ENCODE measurements at regions not wholly inside any gene's neighbourhood (a gene's known extent, or its start where the extent isn't known, plus 50 kb on each side); places are given as distances from the start of the nearest gene placed in this dataset.
"Not testable (repeated sequence)": the region's sequence is repeated elsewhere in the genome, so short reads cannot be mapped to it uniquely, and the experiment has no call there.

DNA sequence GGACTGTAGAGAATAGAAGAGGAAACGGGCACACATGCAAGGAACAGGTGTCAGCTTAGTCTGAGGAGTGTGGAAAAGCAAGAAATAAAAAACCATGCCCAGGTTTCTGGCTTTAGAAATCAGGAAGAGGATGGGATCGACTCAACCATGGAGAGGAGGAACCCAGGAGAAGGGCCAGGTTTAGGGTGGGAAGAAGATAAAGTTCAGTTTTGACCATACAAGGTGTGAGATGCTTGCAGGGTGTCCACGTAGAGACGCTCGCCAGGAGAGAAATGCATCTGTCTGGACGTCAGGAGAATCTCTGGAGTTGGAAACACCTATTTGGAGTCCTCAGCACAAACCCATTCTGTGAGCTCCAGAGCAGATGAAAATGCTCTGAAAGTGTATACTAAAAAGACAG, 275.1 kb downstream of the CYRIA start:
- no peak for DNase-seq

DNA sequence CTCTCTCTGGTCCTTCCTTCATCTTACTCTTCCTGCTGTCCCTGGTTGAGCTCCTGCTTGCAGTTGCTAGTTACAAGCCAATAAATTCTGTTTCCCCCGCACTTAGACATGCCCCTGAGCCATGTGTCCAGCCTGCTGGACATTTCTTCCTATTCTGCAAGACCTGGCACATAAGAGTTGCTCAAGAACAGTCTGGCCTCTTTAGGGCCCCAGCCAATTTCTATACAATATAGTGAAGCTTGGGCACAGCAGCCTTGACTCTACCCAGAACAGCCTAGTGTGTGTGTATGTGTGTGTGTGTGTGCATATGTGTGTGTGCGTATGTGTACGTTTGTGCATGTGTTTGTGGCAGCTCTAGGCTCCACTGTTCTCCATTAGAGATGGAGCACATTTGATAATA, 276.0 kb downstream of the CYRIA start:
- no peak for DNase-seq

DNA sequence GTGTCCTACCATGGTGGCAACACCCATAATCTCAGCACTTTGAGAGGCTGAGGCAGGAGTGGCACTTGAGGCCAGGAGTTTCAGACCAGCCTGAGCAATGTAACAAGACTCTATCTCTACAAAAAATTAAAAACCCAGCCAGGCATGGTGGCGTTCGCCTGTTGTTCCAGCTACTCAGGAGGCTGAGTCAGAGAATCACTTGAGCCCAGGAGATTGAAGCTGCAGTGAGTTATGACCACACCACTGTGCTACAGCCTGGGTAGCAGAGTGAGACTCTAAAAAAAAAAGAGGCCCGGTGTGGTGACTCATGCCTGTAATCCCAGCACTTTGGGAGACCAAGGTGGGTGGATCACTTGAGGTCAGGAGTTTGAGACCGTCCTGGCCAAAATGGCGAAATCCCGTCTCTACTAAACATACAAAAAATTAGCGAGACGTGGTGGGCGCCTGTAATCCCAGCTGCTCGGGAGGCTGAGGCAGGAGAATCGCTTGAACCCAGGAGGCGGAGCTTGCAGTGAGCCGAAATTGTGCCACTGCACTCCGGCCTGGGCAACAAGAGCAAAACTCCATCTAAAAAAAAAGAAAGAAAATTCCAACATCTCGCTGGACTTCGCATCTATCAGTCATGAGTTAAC, 277.3 kb downstream of the CYRIA start:
- DNase-seq = not testable (repeated sequence)

DNA sequence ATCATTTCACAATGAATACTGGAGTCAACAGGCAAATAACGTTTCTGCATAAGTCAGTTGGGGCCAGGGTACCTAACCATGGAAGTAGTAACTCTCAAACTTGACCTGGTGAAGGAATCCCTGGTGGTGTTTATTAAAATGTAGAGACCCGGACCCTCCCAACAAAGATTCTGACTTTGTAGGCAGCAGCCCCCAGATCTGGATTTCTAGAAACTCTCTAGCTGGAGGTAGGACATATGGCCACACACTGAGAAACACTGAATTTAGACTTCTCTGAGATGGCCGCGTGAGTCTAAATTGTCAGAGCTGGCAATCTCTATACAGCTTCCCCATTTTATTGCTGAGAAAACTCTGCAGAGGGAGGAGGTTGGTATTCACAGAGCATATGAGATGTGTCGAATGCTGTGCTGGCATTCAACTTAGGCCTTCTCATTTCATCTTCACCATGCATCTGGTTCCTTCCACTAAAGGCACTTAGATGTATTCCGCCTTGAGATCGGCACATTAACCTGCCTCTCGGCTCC, 278.1 kb downstream of the CYRIA start:
- DNase-seq = no peak

DNA sequence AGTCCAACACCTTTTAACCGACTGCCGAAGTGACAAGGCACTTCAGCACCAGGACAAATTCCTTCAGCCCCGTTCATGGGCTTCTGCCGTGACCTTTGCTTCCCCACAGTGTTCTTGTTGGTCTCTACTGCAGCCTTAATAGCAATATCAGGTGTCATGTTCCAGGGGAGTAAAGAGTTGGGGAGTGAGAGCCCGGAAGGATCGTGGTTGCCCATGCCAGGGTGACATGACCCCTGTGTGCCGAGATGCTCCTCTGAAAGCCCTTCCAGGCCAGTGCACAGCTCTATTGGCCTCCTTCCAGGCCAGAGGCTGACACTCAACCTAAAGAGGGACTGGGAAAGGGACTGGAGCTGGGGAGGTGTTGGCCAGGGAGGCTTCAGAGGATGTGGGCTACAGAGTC, 279.2 kb downstream of the CYRIA start:
- DNase-seq = no peak

DNA sequence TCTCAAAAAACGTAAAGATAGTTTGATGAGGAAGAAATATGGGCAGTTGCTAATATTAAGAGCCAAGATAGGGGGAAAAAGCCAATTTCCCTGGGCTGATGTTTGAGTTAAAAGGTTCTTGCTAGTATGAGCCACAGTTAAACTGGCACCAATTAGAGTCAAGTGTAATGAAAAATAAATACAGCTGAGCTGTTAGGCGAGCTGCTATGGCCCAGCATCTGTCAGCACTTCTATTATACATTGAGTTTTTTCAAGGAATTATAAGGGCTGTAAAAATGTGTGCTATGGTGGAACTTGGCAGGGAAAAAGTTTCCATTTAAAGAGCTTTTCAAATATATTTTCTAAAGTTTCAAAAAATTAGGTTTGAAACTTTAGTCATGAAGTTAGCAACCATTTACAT, 279.6 kb downstream of the CYRIA start:
- no peak for DNase-seq

DNA sequence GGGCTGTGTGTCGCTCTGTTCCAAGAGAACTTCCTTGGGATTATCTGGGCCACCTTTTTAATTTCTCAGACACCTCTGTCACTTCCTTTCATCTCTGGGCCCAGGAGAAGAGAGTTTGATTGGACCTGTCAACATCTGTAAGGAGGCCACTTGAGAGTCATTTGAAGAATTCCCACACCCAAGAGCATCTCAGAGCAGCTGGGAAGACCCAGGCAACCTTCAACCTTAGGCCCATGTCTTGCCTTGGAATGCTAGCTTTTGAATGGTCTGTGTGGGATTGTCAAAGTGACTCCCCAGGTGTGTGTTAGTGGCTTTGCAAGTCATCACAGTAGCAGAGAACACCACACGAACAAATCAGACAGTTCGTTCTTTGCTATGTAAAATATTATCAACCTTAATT, 280.3 kb downstream of the CYRIA start:
- DNase-seq = no peak

DNA sequence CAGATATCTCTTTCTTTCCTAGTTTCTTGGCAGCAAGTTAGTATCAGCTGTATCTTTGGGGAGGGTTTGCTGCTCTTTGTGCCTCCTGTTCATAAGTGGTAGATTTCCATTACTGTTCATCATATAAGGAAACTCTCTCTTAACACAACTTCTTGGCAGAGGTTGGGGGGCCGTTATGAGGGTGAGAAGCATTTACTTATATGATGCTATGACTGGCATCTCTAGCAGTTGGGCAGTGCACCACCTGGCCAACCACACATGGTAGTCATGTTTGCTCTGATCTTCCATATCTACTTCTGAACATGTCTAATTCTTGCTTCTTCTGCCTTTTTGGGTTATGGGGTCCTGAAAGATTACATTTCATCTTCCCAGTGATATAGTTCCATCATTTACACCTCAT, 282.2 kb downstream of the CYRIA start:
- no peak for DNase-seq

DNA sequence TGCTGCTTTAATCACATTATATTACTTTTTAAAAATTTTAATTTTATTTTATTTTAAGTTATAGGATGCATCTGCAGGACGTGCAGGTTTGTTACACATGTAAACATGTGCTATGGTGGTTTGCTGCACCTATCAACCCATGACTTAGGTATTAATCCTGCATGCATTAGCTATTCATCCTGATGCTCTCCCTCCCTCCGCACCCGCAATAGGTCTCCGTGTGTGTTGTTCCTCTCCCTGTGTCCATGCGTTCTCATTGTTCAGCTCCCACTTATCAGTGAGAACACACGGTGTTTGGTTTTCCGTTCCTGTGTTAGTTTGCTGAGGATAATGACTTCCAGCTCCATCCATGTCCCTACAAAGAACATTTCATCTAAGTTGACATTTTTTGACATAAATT, 283.2 kb downstream of the CYRIA start:
- no peak for DNase-seq

DNA sequence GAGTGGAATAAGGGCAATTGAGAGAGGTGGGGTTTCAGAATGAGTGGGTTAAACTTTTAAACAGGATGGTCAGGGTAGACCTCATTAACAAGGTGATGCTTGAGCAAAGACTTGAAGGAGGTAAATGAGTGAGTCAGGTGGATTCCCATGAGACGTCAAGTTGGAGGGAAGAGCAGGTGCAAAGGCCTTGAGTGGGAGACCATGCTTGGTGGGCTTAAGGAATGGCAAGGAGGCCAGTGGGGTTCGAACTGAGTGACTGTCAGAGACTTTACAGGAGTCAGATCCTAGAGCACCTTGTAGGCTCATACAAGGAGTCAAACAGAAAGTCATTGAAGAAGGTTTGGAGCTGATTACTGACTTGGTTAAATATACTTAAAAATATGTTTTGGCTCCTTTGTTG, 284.1 kb downstream of the CYRIA start:
- no peak for DNase-seq

DNA sequence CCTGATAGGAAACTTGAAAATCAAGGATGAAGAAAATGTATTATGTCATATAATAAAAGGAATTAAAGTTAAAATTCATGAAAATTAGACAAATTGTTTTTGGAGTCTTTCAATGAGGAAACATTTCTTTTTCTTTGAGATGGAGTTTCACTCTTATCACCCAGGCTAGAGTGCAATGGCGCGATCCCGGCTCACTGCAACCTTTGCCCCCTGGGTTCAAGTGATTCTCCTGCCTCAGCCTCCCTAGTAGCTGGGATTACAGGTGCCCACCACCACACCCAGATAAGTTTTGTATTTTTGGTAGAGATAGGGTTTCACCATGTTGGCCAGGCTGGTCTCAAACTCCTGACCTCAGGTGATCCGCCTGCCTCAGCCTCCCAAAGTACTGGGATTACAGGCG, 285.7 kb downstream of the CYRIA start:
- DNase-seq = not testable (repeated sequence)

DNA sequence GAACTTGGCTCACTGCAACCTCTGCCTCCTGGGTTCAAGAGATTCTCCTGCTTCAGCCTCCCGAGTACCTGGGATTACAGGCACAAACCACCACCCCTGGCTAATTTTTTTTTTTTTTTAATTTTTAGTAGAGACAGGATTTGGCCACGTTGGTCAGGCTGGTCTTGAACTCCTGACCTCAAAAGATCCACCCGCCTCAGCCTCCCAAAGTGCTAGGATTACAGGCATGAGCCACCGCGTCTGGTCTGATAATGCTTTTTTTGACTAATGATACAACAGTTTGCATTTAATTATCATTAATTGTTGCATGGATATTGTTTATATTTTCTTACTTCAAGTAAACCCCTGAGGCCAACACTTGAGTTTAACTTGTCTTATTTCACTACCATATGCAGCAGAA, 286.6 kb downstream of the CYRIA start:
- not testable (repeated sequence) for DNase-seq

DNA sequence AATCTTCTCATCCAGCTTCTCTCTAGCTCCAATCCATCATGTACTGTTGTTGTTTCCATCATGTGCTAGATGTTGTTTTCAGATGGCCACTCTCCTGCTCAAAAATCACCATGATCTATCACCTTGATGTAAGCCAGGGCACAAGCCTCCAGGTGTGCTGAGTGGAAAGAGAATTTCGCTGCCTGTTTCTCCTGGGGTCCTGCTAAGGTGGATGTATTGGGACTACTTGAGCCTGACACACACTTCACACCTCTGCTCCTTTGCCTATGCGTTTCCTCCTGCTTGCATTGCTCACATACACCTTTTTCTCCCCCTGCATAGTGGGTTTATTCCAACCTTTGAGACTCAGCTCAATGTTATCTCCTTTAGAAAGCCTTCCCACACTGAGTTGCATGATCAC, 287.6 kb downstream of the CYRIA start:
- no peak for DNase-seq

DNA sequence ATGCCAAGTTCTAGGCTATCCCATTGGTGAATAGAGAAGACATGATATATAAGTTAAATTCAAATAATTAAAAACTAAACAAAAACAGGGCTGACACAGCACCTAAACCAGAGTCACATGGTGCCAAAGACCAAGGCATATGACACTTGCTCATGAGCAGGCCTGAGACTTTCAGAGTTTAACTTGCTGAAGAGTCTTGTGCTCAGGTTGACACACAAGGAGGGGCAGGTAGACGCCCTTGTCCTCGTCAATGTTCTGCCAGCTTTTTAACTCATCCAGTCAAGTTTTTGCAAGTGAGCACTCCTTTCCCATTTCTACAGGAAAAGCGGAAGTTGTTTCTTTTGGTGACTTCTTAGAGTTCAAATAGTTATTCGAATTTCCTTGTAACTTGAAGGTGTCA, 289.7 kb downstream of the CYRIA start:
- DNase-seq = no peak

DNA sequence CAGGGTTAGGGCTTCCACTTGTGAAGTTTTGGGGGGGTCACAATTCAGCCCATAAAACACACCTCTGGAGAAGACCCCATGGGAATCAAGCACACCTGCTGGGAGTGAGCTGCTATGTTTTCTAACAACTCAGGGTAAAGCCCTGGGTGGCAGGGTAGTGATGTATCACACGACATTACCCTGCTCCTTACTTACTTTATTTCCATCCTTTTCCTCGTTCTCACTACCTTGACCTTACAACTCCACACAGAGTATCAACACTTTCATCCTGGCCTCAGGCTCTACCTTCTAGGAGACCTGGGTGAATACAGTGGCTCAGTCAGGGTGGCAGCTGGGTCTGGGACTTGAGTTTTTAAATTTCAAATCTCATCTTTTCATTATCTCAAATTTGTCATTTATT, 290.3 kb downstream of the CYRIA start:
- DNase-seq = no peak

DNA sequence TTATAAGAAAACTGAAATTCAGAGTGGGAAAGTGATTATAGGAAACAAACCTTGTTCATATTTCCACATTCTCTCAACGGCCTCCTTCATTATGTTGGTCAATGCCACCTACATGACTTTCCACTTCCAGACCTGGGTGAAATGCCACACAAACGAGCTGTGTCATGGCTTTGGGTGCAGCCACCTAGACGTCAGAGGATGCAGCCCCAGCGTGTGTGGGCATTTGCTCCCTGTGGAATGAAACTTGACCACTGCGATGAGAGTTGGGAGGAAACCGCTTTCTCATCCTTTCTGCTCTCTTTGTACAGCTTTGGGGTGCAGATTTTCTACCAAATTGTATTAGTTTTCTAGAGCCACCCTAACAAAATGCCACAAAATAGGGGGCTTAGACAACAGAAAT, 291.0 kb downstream of the CYRIA start:
- no peak for DNase-seq

DNA sequence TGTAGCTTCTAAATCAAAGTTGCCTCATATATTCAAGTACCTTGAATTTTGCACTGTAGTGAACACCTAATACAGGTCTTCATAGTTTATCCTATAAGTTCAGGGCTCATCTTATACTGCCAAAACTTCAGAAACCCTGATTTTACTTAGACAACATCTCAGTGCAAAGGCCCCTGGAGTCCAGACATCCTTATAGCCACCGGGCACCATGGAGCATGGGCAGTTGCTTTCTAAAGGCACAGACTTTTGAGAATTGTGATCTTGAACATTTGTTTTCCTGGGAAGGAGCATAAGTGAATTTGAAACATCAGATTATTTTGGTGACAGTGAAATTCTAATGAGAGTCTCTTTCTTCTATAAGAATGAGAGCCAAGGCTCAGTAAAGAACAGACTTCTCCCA, 292.3 kb downstream of the CYRIA start:
- no peak for DNase-seq

DNA sequence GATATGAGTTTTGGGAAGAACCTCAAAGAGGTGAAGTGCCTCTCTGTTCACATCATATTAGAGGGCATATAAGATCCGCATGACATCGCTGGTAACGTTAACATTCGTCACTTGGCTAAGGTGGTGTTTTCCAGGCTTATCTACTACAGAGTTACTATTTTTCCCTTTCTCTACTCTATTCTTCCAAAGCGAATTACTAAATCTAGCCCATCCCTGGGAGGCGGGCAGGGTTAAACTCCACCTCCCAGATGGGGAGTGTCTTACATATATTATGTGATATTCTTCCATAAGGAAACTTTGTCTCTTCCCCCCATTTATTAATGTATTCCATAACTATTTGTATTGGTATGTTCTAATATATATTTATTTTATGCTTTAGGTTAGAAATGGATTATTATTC, 293.9 kb downstream of the CYRIA start:
- no peak for DNase-seq

DNA sequence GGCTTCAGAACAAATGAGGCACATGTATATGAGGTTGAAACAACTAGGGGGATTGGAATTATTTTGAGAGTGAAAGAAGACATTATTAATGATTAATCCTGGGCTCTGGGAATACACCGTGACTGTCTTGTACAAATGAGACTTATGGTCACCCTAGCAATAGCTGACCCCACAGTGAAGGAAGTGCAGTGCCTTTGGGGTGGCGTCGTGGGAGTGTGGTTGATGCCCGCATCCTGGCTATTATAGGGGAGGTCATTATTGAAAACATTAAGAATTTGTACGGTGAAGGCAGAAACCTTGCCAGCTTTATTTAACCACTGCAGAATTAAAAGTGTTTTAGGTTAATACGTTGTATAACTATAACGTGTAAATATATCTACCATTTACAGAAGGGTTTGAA, 296.7 kb downstream of the CYRIA start:
- no peak for DNase-seq

DNA sequence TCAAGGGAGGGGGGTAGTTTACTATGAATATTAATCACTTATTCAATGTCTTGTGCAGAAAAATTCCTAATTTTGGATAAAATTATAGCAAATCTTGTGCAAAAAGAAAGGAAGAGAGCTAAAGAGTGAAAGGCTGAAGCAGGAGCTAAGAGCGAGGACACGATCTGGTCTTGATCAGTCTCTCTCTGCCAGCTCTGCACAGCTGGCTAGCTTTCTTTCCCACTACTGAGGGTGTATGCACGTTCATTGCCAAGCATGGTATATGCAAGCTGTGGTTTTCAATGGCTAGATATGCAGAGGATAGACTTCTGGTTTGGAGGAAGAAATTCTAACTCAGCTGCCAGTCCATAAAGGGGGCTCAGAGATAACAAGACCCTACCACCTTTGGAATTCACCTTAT, 297.3 kb downstream of the CYRIA start:
- DNase-seq = no peak

DNA sequence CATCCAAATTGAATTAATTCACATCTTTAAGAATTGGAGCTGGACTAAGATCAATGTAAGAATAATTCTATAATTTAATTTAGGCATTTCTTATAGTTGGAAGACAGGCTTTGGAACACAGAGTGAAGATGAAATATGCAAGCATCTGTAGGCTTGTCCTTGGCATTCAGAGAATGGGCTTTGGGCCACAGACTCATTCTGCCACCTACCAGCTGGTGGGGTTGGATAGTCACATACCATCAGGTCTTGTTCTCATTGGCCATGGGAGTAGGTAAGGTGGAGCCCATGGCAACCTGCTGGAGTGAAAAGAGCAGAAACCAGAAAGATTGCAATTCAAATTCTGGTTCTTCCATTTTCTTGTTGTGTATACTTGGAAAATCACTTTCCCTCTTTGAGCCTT, 300.3 kb downstream of the CYRIA start:
- no peak for DNase-seq

DNA sequence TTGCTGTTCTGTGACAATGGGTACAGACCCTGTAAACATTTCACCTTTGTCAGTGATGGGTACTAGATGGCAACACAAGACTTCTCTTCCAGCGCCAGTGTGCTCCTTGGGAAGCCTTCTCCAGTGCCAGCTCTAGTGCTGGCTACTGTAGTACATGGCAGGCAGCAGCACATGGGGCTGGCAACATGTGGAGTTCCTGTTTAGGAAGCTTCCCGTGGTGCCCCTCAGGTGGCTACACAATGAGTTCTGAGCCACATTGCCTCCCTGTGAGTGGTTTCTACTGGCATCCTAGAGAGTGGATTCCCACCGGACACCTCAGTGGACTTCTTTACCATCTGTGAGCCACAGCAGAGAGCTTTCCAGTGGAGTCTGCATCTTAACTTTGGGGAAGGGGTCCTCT, 302.1 kb downstream of the CYRIA start:
- no peak for DNase-seq

DNA sequence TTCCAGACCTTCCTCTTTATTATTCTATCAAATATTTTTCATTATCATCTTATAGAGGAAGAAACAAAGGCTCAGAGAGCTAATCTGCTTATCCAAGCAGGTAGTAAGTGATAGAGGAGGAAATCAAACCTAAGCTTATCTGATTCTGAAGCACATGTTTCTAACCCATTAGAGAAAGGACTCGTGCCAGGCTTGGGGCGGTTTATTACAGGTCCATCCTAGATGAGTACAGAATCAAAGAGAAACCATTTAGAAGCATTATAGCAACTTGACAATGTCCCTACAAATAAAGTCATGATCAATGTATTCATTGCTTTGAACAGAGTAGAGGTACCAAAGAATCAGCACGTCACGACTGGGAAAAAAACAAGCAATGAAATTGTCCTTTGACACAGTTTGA, 303.0 kb downstream of the CYRIA start:
- no peak for DNase-seq

DNA sequence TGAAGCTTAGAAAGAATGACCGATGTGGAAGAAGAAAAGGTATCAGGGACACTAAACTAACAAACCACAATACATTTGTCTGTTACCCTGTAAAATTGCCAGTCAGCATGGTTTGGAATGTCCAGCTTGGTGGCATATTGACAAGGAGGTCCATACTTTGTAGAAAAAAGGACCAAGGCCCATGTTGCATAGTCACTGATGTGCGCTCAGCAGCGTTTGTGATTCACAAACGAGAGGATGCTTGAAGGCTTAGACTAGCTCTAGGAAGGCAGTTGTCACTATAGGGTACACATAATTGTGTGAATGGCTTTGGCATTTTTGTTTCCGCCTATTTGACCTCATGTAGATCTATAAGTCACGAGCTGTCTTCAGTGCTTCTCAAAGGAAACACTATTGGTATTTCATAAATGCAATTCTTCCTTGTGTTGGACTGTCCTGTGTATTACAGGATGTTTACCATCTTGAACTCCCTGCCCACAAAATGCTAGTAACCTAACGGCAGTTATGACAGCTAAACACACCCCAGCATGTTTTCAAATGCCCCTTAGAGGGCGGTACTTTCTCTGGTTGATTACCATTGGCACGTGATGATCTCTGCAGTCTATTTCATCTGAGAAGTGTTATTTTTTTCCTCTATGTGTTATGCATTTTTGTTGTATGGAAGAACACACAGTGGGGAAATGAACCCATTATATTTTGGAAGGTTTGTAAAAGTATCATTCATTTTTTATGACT, 304.2 kb downstream of the CYRIA start:
- DNase-seq = no peak

DNA sequence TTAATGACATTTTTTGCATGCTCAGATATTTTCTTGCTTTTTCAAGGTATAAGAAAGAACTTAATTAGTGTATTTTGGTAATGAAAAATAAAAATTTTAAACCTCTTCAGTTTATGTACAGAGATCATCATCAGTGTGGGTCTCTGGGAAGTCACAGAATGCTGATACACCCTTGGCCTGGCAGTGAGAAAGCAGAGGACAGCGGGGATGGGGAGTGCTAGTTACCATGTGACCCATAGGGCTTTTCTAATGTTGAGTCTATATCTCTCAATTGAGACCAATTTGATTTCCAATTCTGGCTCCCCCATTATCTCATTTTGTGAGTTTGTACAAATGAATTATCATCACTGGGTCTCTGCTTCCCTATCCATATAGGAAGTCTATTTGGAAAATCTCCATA, 305.7 kb downstream of the CYRIA start:
- DNase-seq = no peak
